ENCODE measurements at regions not wholly inside any gene's neighbourhood (a gene's known extent, or its start where the extent isn't known, plus 50 kb on each side); places are given as distances from the start of the nearest gene placed in this dataset.

DNA sequence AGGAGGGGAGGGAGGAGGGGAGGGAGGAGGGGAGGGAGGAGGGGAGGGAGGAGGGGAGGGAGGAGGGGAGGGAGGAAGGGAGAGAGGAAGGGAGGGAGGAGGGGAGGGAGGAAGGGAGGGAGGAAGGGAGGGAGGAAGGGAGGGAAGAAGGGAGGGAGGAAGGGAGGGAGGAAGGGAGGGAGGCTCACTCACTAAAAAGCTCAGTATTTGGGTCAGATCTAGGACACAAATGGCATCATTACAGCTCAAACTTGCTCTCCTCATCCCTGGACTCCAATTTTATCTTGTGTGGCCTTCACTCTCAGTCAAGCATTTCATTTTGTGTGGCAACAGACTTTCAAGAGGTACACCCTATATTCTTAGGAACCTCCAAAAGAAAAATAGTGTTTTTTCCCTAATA is 435.4 kb downstream of the IRS1 start:
- BruUV-seq (replicated peaks), result no TSS peak
- no peak for TF ChIP-seq CTCF (IDR thresholded peaks at IDR 0.05; ENCODE audit: unreplicated experiment)
- H3K4me1 Mint-ChIP-seq (ENCODE audit: low read depth, unreplicated experiment), result peaks cover 18% of the 10 kb centered on the region
- intact Hi-C loops (cut with micrococcal nuclease; ENCODE audit: unreplicated experiment), result no loop called here
- CTCF ChIA-PET, result interaction anchor here (0.6 kb wide), 1 partner anchor 949 kb away, joined by 4 read pairs; no protein-coding TSS in a partner anchor
- no peaks in the 10 kb centered on the region for H3K27me3 Mint-ChIP-seq (ENCODE audit: unreplicated experiment)
- no peak overlapping the region for H3K4me3 Mint-ChIP-seq (ENCODE audit: low read depth, unreplicated experiment)
- no peak for DNase-seq
- no peak overlapping the region for H3K27ac Mint-ChIP-seq (ENCODE audit: unreplicated experiment)
- no peaks in the 10 kb centered on the region for H3K36me3 Mint-ChIP-seq (ENCODE audit: insufficient read depth, unreplicated experiment)
- no peaks in the 10 kb centered on the region for H3K9me3 Mint-ChIP-seq (ENCODE audit: low read depth, unreplicated experiment)

- Mint-ChIP-seq H3K9me3 (ENCODE audit: low read depth, unreplicated experiment) (no peaks in the 10 kb centered on the region), H3K27me3 (ENCODE audit: unreplicated experiment) (no peaks in the 10 kb centered on the region), H3K27ac (ENCODE audit: unreplicated experiment) (no peak overlapping the region), H3K4me1 (ENCODE audit: low read depth, unreplicated experiment) (peaks cover 18% of the 10 kb centered on the region), H3K4me3 (ENCODE audit: low read depth, unreplicated experiment) (no peak overlapping the region), H3K36me3 (ENCODE audit: insufficient read depth, unreplicated experiment) (no peaks in the 10 kb centered on the region)
- no peak for TF ChIP-seq CTCF (IDR thresholded peaks at IDR 0.05; ENCODE audit: unreplicated experiment)
- CTCF ChIA-PET, result interaction anchor here (0.8 kb wide), 1 partner anchor 698 kb away, joined by 3 read pairs; no protein-coding TSS in a partner anchor
- intact Hi-C loops (cut with micrococcal nuclease; ENCODE audit: unreplicated experiment), result no loop called here
- no TSS peak for BruUV-seq (replicated peaks)
- peak; percentile 2 for DNase-seq
Observed at GRCh38 chr2:226362980-226363379, 436.6 kb downstream of the IRS1 start.

- peaks cover 18% of the 10 kb centered on the region for H3K4me1 Mint-ChIP-seq (ENCODE audit: low read depth, unreplicated experiment)
- H3K36me3 Mint-ChIP-seq (ENCODE audit: insufficient read depth, unreplicated experiment), result no peaks in the 10 kb centered on the region
- CTCF ChIA-PET, result interaction anchor here (0.7 kb wide), 1 partner anchor 9 kb away, joined by 3 read pairs; no protein-coding TSS in a partner anchor
- no peak for TF ChIP-seq CTCF (IDR thresholded peaks at IDR 0.05; ENCODE audit: unreplicated experiment)
- H3K4me3 Mint-ChIP-seq (ENCODE audit: low read depth, unreplicated experiment), result no peak overlapping the region
- intact Hi-C loops (cut with micrococcal nuclease; ENCODE audit: unreplicated experiment), result no loop called here
- no peaks in the 10 kb centered on the region for H3K27me3 Mint-ChIP-seq (ENCODE audit: unreplicated experiment)
- no peak for DNase-seq
- H3K27ac Mint-ChIP-seq (ENCODE audit: unreplicated experiment), result no peak overlapping the region
- no peaks in the 10 kb centered on the region for H3K9me3 Mint-ChIP-seq (ENCODE audit: low read depth, unreplicated experiment)
- BruUV-seq (replicated peaks), result no TSS peak
Observed at GRCh38 chr2:226360658-226361057, 439.0 kb downstream of the IRS1 start.

DNA sequence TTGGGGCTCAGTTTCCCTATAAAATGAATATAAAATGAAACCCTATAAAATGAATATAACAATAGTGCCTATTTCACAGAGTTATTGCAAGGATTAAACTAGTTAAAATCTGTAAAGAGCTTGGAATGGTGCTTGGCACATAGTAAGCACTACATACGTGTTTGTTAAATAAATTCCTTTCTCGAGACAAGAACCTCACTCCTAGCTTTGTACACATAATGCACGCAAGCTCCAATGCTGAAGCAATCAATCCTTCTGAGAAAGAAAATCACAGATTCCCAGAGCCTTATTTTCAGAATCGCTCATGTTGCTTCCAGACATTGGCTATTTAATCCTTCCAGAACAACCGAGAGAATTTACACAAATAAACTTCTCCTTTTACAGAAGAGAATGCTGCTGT is 440.9 kb downstream of the IRS1 start:
- no peak overlapping the region for H3K4me3 Mint-ChIP-seq (ENCODE audit: low read depth, unreplicated experiment)
- no peaks in the 10 kb centered on the region for H3K36me3 Mint-ChIP-seq (ENCODE audit: insufficient read depth, unreplicated experiment)
- CTCF ChIA-PET, result no interaction called here
- no peak for TF ChIP-seq CTCF (IDR thresholded peaks at IDR 0.05; ENCODE audit: unreplicated experiment)
- DNase-seq, result no peak
- no TSS peak for BruUV-seq (replicated peaks)
- intact Hi-C loops (cut with micrococcal nuclease; ENCODE audit: unreplicated experiment), result no loop called here
- H3K4me1 Mint-ChIP-seq (ENCODE audit: low read depth, unreplicated experiment), result peaks cover 16% of the 10 kb centered on the region
- no peaks in the 10 kb centered on the region for H3K9me3 Mint-ChIP-seq (ENCODE audit: low read depth, unreplicated experiment)
- no peak overlapping the region for H3K27ac Mint-ChIP-seq (ENCODE audit: unreplicated experiment)
- H3K27me3 Mint-ChIP-seq (ENCODE audit: unreplicated experiment), result no peaks in the 10 kb centered on the region

All from Calu3 (cell line).